NCI-H2107 treated with DMSO at 0.1 percent for 48 hours (cell line): ENCODE measurements at regions not wholly inside any gene's neighbourhood (a gene's known extent, or its start where the extent isn't known, plus 50 kb on each side); places are given as distances from the start of the nearest gene placed in this dataset.
"Not testable (repeated sequence)": the region's sequence is repeated elsewhere in the genome, so short reads cannot be mapped to it uniquely, and the experiment has no call there.

Experiments used
- DNase-seq: peaks from one replicate; lab custom pipeline; 2025; ENCODE audit not compliant: unreplicated experiment; lab: John Stamatoyannopoulos, UW

DNA sequence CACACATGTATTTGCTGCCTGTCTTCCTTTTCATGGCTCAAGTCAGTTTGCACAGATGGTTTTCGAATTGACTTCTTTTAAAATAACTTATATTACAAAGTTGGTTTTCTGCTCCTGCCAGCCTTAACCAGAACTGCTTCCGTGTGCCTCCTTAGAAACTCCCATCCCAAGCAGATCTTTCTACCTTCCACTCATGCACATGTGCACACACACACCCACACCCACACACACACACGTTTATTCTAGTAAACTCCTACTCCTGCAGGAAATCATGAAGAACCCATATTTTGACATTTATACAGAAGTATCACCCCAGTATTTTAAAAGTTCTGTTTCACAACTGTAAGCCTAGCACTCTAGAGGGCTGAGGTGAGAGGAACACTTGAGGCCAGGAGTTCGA is 329.5 kb upstream of the SOX9 start:
- no peak for DNase-seq

GRCh38 chr17:71792966-71793365 is 327.9 kb upstream of the SOX9 start:
- DNase-seq: no peak

GRCh38 chr17:71793518-71793917 is 327.3 kb upstream of the SOX9 start:
- DNase-seq: no peak

DNA sequence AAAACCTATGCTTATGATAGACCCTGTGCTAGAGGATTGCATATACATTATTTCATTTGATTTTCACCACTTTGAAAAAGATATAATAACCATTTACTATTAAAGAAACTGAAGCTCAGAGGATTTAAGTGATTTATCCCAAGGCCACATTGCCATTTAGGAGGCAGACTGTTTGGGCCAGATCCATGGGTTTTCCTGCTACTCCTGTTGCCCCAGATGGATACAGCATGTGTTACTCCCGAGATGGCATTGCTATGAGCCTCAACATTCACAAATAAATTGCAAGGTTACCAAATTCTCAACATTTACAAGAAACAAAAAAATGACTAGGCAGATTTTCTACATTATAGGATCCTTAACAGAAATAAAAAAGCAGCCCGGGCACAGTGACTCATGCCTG is 322.1 kb upstream of the SOX9 start:
- DNase-seq: no peak

DNA sequence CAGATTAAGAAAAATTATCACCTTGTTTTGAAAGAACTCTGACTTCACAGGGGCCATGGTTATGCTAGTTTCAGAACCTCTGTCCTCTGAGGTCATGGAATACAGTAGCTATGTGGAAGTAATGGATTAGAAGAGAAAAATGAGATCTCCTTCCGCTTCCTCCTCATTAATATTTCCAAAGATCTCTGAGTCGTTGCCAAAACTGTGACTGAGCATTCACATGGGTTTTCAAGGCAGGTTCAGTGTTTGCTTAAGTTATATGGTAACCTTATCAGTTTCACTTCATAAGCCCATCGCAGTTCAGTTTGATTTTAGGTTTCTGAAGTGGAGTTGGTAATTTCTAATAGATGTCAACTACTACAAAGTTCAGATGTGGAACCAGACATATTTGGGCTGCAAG is 321.2 kb upstream of the SOX9 start:
- DNase-seq: no peak

DNA sequence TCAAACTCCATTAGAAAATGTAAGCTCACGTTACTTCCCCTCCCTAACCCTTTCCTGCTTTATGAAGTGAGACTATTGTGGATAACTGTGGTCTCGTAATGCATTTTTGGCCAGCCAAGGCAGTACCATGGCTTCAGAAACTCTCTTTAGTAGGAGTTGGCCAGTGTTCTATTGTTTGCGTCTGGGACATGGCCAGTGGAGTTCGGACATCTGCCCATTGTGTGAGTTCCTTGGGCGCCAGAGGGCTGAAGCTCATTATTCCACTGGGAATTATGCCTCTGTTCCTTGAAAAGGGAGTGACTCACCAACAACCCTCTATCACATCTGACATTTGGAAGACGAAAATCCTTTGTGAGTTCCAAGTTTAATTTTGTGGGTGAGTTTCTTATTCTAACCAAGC is 319.5 kb upstream of the SOX9 start:
- no peak for DNase-seq

- DNase-seq: no peak
Observed at GRCh38 chr17:71802663-71803062, 318.2 kb upstream of the SOX9 start.

- no peak for DNase-seq
Observed at GRCh38 chr17:71803656-71804284, 317.1 kb upstream of the SOX9 start.

DNA sequence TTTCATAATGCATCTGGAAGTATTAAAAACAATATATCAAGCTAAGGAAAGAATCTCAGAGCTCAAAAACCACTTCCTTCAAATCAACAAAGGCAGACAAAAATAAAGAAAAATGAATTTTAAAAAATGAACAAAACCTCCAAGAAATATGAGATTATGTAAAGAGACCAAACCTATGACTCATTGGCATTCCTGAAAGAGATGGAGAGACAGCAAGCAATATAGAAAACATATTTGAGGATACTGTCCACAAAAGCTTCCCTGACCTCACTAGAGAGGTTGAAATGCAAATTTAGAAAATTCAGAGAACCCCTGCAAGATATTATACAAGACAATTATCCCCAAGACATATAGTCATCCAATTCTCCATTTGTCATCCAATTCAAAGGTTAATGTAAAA is 311.3 kb upstream of the SOX9 start:
- no peak for DNase-seq

DNA sequence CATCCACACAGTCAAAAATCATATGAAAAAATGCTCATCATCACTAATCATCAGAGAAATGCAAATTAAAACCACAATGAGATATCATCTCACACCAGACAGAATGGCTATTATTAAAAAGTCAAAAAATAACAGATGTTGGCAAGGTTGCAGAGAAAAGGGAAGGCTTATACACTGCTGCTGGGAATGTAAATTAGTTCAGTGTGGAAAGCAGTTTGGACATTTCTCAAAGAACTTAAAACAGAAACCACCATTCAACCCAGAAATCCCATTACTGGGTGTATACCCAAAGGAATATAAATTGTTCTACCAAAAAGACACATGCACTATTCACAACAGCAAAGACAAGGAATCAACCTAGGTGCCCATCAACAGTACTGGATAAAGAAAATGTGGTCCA is 307.0 kb upstream of the SOX9 start:
- DNase-seq: not testable (repeated sequence)

DNA sequence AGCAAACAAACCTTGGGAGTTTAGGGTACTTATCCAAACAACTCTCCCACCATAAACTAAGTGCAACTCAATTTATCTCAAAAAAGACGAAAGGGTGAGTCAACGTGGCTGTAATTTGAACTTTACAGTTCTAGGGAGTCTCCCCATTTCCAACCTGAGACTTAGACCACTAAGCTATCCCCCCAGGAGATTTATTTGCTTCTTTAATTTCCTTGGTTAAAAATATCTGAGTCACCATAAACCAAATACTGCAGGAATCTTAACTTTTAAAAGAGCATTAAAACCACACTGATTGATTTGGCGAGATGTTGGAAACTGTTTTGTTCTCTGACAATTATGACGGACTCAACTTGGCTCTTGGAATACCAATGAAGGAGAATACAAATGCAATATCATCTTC is 299.3 kb upstream of the SOX9 start:
- DNase-seq: no peak

GRCh38 chr17:71824671-71825070 is 296.1 kb upstream of the SOX9 start:
- no peak for DNase-seq

DNA sequence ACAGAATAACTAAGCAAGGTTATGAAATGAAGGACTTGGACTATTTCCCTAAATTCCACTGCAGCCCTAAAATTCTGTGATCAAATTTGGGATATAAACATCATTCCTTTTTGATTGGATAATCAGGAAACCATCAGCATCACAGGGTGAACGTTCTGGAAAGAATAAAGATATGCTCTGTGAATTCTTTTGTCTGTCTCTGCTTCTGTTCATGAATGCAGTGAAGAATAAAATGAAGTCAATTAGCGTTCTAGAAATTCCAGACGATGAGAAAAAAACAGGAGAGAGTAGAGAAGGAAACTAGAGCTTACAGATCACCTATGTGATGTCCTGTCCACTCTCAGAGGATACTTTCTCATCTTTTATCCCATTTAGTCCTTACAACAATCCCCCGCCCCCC is 295.1 kb upstream of the SOX9 start:
- no peak for DNase-seq

DNA sequence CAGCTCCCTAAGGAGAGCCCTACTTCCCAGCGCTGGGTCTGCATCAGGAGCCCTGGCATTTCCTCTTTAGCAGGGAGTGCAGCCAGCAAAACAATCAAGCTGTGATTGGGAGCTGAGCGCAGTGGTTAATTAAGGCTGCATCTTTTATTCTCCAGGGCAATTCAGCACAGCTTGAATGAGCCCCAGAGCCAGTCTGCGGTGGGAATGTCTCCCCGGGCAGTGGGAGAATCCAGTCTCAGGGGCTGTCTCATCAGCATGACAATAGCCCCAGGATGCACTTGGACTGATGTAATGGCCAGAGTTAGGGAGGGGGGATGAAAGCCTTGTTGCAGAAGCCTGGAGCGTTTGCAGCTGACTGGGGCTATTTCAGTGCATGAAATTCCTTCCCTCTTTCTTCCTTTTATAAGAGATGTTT is 292.6 kb upstream of the SOX9 start:
- peak; percentile 94 for DNase-seq

GRCh38 chr17:71830866-71831265 is 290.0 kb upstream of the SOX9 start:
- DNase-seq: no peak

DNA sequence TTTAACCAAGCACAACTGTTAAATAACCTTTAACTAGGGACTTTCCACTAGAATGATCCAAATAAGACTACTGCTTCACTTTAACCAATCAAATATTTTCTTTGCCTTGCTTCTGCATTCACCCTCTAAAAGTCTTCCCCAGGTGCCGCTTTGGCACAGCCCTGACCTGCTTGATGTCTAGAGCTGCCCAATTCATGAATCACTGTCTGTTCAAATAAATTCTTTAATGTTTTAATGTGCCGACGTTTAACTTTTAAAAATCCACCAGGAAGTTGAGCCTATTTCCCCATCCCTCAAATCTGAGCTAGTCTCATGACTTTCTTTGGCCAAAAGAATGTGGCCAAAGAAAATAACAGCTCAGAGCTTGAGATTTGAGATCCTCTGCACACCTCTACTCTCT is 277.8 kb upstream of the SOX9 start:
- no peak for DNase-seq

GRCh38 chr17:71845337-71845736 is 275.5 kb upstream of the SOX9 start:
- DNase-seq: no peak

GRCh38 chr17:71846561-71847110 is 274.2 kb upstream of the SOX9 start:
- DNase-seq: no peak

DNA sequence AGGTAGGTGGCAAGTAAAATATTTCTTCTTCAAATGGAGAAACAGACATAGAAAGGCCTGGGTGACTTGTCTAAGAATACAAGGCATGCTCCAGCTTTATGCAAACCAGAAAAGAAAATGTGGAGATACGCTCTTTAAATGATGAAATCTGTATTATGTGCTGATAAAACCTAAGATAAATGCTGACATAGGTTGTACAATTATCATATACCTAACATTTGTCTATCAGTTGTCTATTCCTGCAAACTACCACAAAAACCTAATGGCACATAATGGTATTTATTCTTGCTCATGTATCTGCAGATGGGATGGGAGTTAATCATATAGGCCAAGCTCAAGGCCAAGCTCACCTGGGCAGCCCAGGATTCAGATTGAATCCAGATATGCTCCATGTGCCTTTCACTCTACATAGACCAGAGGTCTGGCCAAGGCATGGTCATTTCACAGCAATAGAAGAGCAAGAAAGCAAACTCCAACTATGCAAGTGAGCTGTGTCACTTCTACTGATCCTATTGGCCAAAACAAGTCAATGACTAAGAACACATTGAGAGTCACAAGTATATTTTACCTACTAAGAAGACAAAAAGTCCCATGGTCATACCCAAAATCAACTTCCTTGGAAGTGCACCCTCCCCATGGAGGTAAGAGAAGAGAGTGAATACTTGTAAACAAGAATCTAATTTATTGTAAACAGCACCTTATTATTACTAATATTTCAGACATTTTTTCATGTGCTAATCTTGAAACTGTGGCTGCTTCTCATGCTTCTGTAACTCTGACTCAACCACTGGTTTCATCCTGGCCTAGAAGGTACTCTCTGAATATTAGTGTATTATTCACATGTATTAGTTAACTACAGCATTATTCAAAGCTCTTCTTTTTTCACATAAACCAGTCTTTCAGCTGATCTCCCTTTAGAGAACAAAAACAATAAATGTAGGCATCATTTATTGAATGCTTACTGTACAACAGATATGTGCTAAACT is 270.7 kb upstream of the SOX9 start:
- DNase-seq: no peak

GRCh38 chr17:71850812-71851211 is 270.0 kb upstream of the SOX9 start:
- no peak for DNase-seq

GRCh38 chr17:71855010-71855409 is 265.8 kb upstream of the SOX9 start:
- no peak for DNase-seq

GRCh38 chr17:71864755-71865154 is 256.1 kb upstream of the SOX9 start:
- DNase-seq: no peak
